PC-9 (cell line): ENCODE measurements at regions not wholly inside any gene's neighbourhood (a gene's known extent, or its start where the extent isn't known, plus 50 kb on each side); places are given as distances from the start of the nearest gene placed in this dataset.

Experiments
- BruUV-seq: library from RNA; stranded (reverse); fragments of 400-500 nt; replicated peaks from 2 replicates; lab custom pipeline; 2021; lab: Mats Ljungman, UMichigan
- CTCF ChIA-PET: fragments of 300-600 bp; sonication (Branson Sonifier 250); formaldehyde crosslinking; loops from one replicate; lab custom pipeline; 2022; ENCODE audit warnings: antibody characterized with exemption; lab: Charles Lee
- POLR2A ChIA-PET: fragments of 300-600 bp; sonication (Branson Sonifier 250); formaldehyde crosslinking; loops from one replicate; lab custom pipeline; 2022; ENCODE audit warnings: antibody characterized with exemption; ENCODE audit not compliant: unreplicated experiment; lab: Charles Lee
- DNase-seq, 2 experiments: peaks; one replicate each; pipeline versions ENCODE4 v3.0.0 to v3.0.0-alpha.2; 2015 to 2022; ENCODE audit warnings: mixed read lengths in 1 of 2
- H2AFZ ChIP-seq: fragments of 200-600 bp; sonication (generic); 2 replicates; pipeline ENCODE4 v1.8.1; 2017; ENCODE audit warnings: antibody characterized with exemption
- H3F3A ChIP-seq: fragments of 200-600 bp; sonication (generic); 2 replicates; pipeline ENCODE4 v1.8.1; 2017; ENCODE audit warnings: antibody characterized with exemption, mild to moderate bottlenecking, low read depth; ENCODE audit not compliant: insufficient read depth
- H3K27ac ChIP-seq: fragments of 200-600 bp; sonication (generic); 2 replicates; pipeline ENCODE4 v1.6.1; 2016; ENCODE audit warnings: mixed run types
- H3K27me3 ChIP-seq: fragments of 200-600 bp; sonication (generic); 2 replicates; pipeline ENCODE4 v1.6.1; 2016; ENCODE audit warnings: low read depth, mixed run types; ENCODE audit not compliant: insufficient read depth
- H3K36me3 ChIP-seq: fragments of 200-600 bp; sonication (generic); 2 replicates; pipeline ENCODE4 v1.6.1; 2016; ENCODE audit warnings: low read depth, mixed run types
- H3K4me1 ChIP-seq: fragments of 200-600 bp; sonication (generic); replicated peaks from 2 replicates; pipeline ENCODE4 v1.6.1; 2016; ENCODE audit warnings: mixed run types; ENCODE audit not compliant: insufficient read depth
- H3K4me2 ChIP-seq: fragments of 200-600 bp; sonication (generic); 2 replicates; pipeline ENCODE4 v1.6.1; 2017; ENCODE audit warnings: mixed run types
- H3K4me3 ChIP-seq: fragments of 200-600 bp; sonication (generic); 2 replicates; pipeline ENCODE4 v1.6.1; 2016; ENCODE audit warnings: mixed run types
- H3K79me2 ChIP-seq: fragments of 200-600 bp; sonication (generic); 2 replicates; pipeline ENCODE4 v1.6.1; 2017; ENCODE audit warnings: low read depth, mixed run types
- H3K9me2 ChIP-seq: fragments of 200-600 bp; sonication (generic); 2 replicates; pipeline ENCODE4 v1.8.1; 2017; ENCODE audit warnings: mild to moderate bottlenecking; ENCODE audit not compliant: insufficient read depth
- H3K9me3 ChIP-seq: fragments of 200-600 bp; sonication (generic); 2 replicates; pipeline ENCODE4 v1.8.1; 2016; ENCODE audit warnings: low read depth; ENCODE audit not compliant: insufficient read depth
- H4K20me1 ChIP-seq: fragments of 200-600 bp; sonication (generic); 2 replicates; pipeline ENCODE4 v1.8.1; 2017; ENCODE audit not compliant: insufficient read depth
- CTCF ChIP-seq: fragments of 200-600 bp; sonication (generic); conservative IDR thresholded peaks from 2 replicates; pipeline ENCODE4 v1.6.1; 2017; ENCODE audit warnings: mixed run types, antibody characterized with exemption, mild to moderate bottlenecking, moderate library complexity
- EZH2 ChIP-seq: fragments of 200-600 bp; sonication (generic); IDR thresholded peaks from 2 replicates; pipeline ENCODE4 v1.8.0; 2017; ENCODE audit warnings: antibody characterized with exemption, low read depth
- intact Hi-C: fragments of 100-400 bp; cut with micrococcal nuclease; formaldehyde crosslinking; loops from one replicate; pipeline ENCODE4 v1.10.0; 2022; ENCODE audit not compliant: unreplicated experiment

GRCh38 chr14:96734076-96734622, 63.0 kb upstream of the VRK1 start:
- no peak for DNase-seq
- ChIA-PET CTCF (no interaction called here), POLR2A (no interaction called here)
- H3K36me3 ChIP-seq, result no peaks in the 10 kb centered on the region
- H3K9me2 ChIP-seq, result no peaks in the 10 kb centered on the region
- no peak overlapping the region for H3K4me3 ChIP-seq
- no peak overlapping the region for H3K27ac ChIP-seq
- H3K9me3 ChIP-seq, result no peaks in the 10 kb centered on the region
- intact Hi-C loops, result loop anchor here (10.0 kb wide), 1 partner anchor 149 kb away; no protein-coding TSS in a partner anchor
- H4K20me1 ChIP-seq, result no peaks in the 10 kb centered on the region
- TF ChIP-seq CTCF (no peak), EZH2 (no peak)
- H2AFZ ChIP-seq, result no peak overlapping the region
- peaks cover 89% of the 10 kb centered on the region for H3K27me3 ChIP-seq
- H3K4me1 ChIP-seq, result no peaks in the 10 kb centered on the region
- no peaks in the 10 kb centered on the region for H3K79me2 ChIP-seq
- no peaks in the 10 kb centered on the region for H3F3A ChIP-seq
- no TSS peak for BruUV-seq
- H3K4me2 ChIP-seq, result no peak overlapping the region

GRCh38 chr14:96735526-96735925, 61.7 kb upstream of the VRK1 start:
- POLR2A ChIA-PET, result no interaction called here
- CTCF ChIA-PET, result no interaction called here
- no peak for TF ChIP-seq CTCF
- no peak for TF ChIP-seq EZH2
- Histone ChIP-seq H3K36me3 (no peaks in the 10 kb centered on the region), H3K27me3 (peaks cover 89% of the 10 kb centered on the region), H4K20me1 (no peaks in the 10 kb centered on the region), H3K4me1 (no peaks in the 10 kb centered on the region), H3K4me3 (no peak overlapping the region), H3K79me2 (no peaks in the 10 kb centered on the region), H3K27ac (no peak overlapping the region), H3K9me3 (no peaks in the 10 kb centered on the region), H3K9me2 (no peaks in the 10 kb centered on the region), H3K4me2 (no peak overlapping the region), H2AFZ (no peak overlapping the region), H3F3A (no peaks in the 10 kb centered on the region)
- no TSS peak for BruUV-seq
- DNase-seq, result no peak
- intact Hi-C loops, result loop anchor here (10.0 kb wide), 1 partner anchor 151 kb away; no protein-coding TSS in a partner anchor

GRCh38 chr14:96736439-96736838, 60.7 kb upstream of the VRK1 start:
- H3K27me3 ChIP-seq, result peaks cover 84% of the 10 kb centered on the region
- no peaks in the 10 kb centered on the region for H3K4me1 ChIP-seq
- H3K4me2 ChIP-seq, result no peak overlapping the region
- no peak overlapping the region for H2AFZ ChIP-seq
- H4K20me1 ChIP-seq, result no peaks in the 10 kb centered on the region
- no peaks in the 10 kb centered on the region for H3K9me2 ChIP-seq
- H3K36me3 ChIP-seq, result no peaks in the 10 kb centered on the region
- H3F3A ChIP-seq, result no peaks in the 10 kb centered on the region
- intact Hi-C loops, result loop anchor here (10.0 kb wide), 1 partner anchor 152 kb away; no protein-coding TSS in a partner anchor
- no TSS peak for BruUV-seq
- TF ChIP-seq EZH2, result no peak
- TF ChIP-seq CTCF, result no peak
- CTCF ChIA-PET, result no interaction called here
- no peaks in the 10 kb centered on the region for H3K9me3 ChIP-seq
- no peak overlapping the region for H3K27ac ChIP-seq
- no peaks in the 10 kb centered on the region for H3K79me2 ChIP-seq
- DNase-seq, result no peak
- no peak overlapping the region for H3K4me3 ChIP-seq
- POLR2A ChIA-PET, result no interaction called here
